MCF 10A (cell line): ENCODE measurements at regions not wholly inside any gene's neighbourhood (a gene's known extent, or its start where the extent isn't known, plus 50 kb on each side); places are given as distances from the start of the nearest gene placed in this dataset.

ENCODE experiments used
- BruUV-seq: library from RNA; stranded (reverse); fragments of 400-500 nt; replicated peaks from 2 replicates; lab custom pipeline; 2021; lab: Mats Ljungman, UMichigan
- CTCF ChIA-PET: fragments of 300-600 bp; sonication (Branson Sonifier 250); formaldehyde crosslinking; extraction: SDS; loops from one replicate; lab custom pipeline; 2021; ENCODE audit warnings: antibody characterized with exemption, inconsistent platforms; lab: Yijun Ruan, JAX
- POLR2A ChIA-PET: fragments of 300-600, 350-650 bp; sonication (Branson Sonifier 250); formaldehyde crosslinking; extraction: SDS; loops from one replicate; lab custom pipeline; 2020; ENCODE audit warnings: antibody characterized with exemption, inconsistent platforms; lab: Yijun Ruan, JAX
- DNase-seq: peaks from one replicate; pipeline ENCODE4 v3.0.0-alpha.2; 2018; ENCODE audit not compliant: unreplicated experiment
- H3K27ac Mint-ChIP-seq: one replicate; pipeline ENCODE4 v1.8.0; 2022; ENCODE audit warnings: mild to moderate bottlenecking, low read depth, mixed read lengths; ENCODE audit not compliant: unreplicated experiment
- H3K27me3 Mint-ChIP-seq: one replicate; pipeline ENCODE4 v1.8.0; 2022; ENCODE audit warnings: mixed read lengths; ENCODE audit not compliant: insufficient read depth, unreplicated experiment
- H3K36me3 Mint-ChIP-seq: one replicate; pipeline ENCODE4 v1.8.0; 2022; ENCODE audit warnings: mild to moderate bottlenecking, moderate library complexity, mixed read lengths; ENCODE audit not compliant: insufficient read depth, unreplicated experiment
- H3K4me1 Mint-ChIP-seq: one replicate; pipeline ENCODE4 v1.8.0; 2022; ENCODE audit warnings: mixed read lengths; ENCODE audit not compliant: insufficient read depth, unreplicated experiment
- H3K4me3 Mint-ChIP-seq: one replicate; pipeline ENCODE4 v1.8.0; 2022; ENCODE audit warnings: mild to moderate bottlenecking, moderate library complexity, mixed read lengths; ENCODE audit not compliant: unreplicated experiment
- H3K9me3 Mint-ChIP-seq: one replicate; pipeline ENCODE4 v1.8.0; 2022; ENCODE audit warnings: mixed read lengths; ENCODE audit not compliant: unreplicated experiment
- intact Hi-C: fragments of 100-400 bp; cut with micrococcal nuclease; formaldehyde crosslinking; loops from 2 replicates; pipeline ENCODE4 v1.14.1; 2022
- TF ChIP-seq, protein P1 (sequence below): fragments of 200-600 bp; IDR thresholded peaks from one replicate; pipeline ENCODE4 v1.8.0; 2022; ENCODE audit warnings: antibody characterized with exemption, mild to moderate bottlenecking; ENCODE audit not compliant: unreplicated experiment

DNA sequence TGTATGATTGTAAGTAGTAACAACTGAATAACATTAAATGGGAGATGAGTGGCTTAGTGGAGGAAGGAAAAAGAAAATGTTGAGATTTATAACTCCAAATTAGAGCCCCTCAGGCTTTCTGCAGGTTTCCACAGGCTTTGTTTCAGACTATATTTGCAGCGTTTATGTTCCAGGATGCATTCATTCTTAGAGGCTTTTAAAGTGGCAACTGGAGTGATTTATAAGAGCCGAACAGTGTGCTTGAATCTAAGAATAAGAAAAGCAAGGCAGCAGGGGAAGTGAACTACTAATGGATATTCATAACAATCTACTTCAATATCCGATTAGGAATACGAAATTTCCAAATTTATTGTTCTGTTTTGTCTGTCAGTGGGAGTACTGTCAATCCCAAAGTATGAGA, 91.0 kb downstream of the UFM1 start:
- intact Hi-C loops: no loop called here
- ChIA-PET CTCF (no interaction called here), POLR2A (no interaction called here)
- no peak for DNase-seq
- H3K4me1 Mint-ChIP-seq: no peaks in the 10 kb centered on the region
- H3K4me3 Mint-ChIP-seq: no peak overlapping the region
- TF ChIP-seq, protein P1, sequence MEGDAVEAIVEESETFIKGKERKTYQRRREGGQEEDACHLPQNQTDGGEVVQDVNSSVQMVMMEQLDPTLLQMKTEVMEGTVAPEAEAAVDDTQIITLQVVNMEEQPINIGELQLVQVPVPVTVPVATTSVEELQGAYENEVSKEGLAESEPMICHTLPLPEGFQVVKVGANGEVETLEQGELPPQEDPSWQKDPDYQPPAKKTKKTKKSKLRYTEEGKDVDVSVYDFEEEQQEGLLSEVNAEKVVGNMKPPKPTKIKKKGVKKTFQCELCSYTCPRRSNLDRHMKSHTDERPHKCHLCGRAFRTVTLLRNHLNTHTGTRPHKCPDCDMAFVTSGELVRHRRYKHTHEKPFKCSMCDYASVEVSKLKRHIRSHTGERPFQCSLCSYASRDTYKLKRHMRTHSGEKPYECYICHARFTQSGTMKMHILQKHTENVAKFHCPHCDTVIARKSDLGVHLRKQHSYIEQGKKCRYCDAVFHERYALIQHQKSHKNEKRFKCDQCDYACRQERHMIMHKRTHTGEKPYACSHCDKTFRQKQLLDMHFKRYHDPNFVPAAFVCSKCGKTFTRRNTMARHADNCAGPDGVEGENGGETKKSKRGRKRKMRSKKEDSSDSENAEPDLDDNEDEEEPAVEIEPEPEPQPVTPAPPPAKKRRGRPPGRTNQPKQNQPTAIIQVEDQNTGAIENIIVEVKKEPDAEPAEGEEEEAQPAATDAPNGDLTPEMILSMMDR: no peak
- no peaks in the 10 kb centered on the region for H3K27me3 Mint-ChIP-seq
- no TSS peak for BruUV-seq
- no peaks in the 10 kb centered on the region for H3K9me3 Mint-ChIP-seq
- no peaks in the 10 kb centered on the region for H3K36me3 Mint-ChIP-seq
- no peak overlapping the region for H3K27ac Mint-ChIP-seq

DNA sequence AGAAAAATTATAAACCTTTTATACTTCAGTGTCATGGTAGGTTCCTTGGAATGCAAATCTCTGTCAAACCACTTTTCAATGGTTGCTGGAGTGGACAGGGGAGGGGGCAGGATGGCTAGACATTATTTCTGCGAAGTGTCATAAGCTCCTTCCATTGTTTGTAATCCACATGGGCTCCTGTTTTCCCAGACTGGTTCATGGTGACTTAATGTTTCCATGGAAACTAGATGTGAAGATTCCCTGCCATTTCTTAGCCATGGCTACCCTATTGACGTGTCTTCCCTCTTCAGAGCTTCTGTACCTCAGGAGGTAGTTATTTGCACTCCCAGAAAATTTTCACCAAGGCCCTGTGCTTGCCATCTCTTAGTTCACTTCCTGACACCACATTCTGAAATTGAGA, 95.3 kb downstream of the UFM1 start:
- Mint-ChIP-seq H3K27me3 (no peaks in the 10 kb centered on the region), H3K9me3 (no peaks in the 10 kb centered on the region), H3K27ac (no peak overlapping the region), H3K4me3 (no peak overlapping the region), H3K4me1 (no peaks in the 10 kb centered on the region), H3K36me3 (no peaks in the 10 kb centered on the region)
- TF ChIP-seq, protein P1: no peak
- intact Hi-C loops: no loop called here
- ChIA-PET POLR2A (interaction anchor here (1.0 kb wide), 1 partner anchor 10 kb away, joined by 3 read pairs; no protein-coding TSS in a partner anchor), CTCF (interaction anchor here (1.1 to 1.3 kb wide), 2 partner anchors 62 to 137 kb away, joined by 3 read pairs; no protein-coding TSS in a partner anchor)
- DNase-seq: no peak
- no TSS peak for BruUV-seq

DNA sequence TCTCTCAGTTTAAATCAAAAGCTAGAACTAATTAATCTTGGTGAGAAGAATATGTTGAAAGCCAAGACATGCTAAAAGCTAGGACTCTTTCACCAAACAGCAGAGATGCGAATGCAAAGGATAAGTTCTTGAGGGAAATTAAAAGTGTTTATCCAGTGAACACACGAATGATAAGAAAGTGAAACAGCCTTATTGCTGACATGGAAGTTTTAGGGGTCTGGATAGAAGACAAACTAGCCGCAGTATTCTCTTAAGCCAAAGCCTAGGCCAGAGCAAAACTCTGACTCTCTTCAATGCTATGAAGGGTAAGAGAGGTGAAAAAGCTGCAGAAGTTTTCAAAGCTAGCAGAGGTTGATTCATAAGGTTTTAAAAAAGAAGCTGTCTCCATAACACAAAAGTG, 103.0 kb downstream of the UFM1 start:
- no peaks in the 10 kb centered on the region for H3K27me3 Mint-ChIP-seq

DNA sequence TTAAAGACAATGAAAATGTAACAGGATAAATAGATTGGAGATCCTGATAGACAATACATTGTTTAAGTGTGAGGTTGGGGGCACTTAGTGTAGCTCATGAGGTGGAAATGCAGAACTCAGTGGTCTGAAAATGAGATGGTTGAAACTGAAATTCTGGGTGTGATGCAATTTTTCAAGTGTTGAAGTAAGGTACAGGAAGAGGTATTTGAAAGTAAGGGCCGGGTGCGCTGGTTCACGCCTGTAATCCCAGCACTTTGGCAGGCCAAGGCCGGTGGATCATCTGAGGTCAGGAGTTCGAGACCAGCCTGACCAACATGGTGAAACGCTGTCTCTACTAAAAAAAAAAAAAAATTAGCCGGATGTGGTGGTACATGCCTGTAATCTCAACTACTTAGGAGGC, 113.0 kb downstream of the UFM1 start:
- CTCF ChIA-PET: no interaction called here
- Mint-ChIP-seq H3K27ac (no peak overlapping the region), H3K4me3 (no peak overlapping the region), H3K9me3 (no peaks in the 10 kb centered on the region), H3K27me3 (no peaks in the 10 kb centered on the region), H3K36me3 (no peaks in the 10 kb centered on the region), H3K4me1 (no peaks in the 10 kb centered on the region)
- no TSS peak for BruUV-seq
- TF ChIP-seq, protein P1: no peak
- no peak for DNase-seq
- POLR2A ChIA-PET: no interaction called here
- intact Hi-C loops: no loop called here

More for the DNA sequence above, 103.0 kb downstream of the UFM1 start:
- Mint-ChIP-seq H3K4me3 (no peak overlapping the region), H3K27ac (no peak overlapping the region), H3K36me3 (no peaks in the 10 kb centered on the region), H3K4me1 (no peaks in the 10 kb centered on the region), H3K9me3 (no peaks in the 10 kb centered on the region)
- intact Hi-C loops: no loop called here
- ChIA-PET POLR2A (no interaction called here), CTCF (interaction anchor here (1.0 kb wide), 1 partner anchor 129 kb away, joined by 3 read pairs; no protein-coding TSS in a partner anchor)
- BruUV-seq: no TSS peak
- no peak for DNase-seq
- TF ChIP-seq, protein P1: no peak
